ENCODE measurements at regions not wholly inside any gene's neighbourhood (a gene's known extent, or its start where the extent isn't known, plus 50 kb on each side); places are given as distances from the start of the nearest gene placed in this dataset.

GRCh38 chr10:42491801-42492200 is 146.6 kb downstream of the ZNF33B start:
- no peak for TF ChIP-seq CTCF (IDR thresholded peaks at IDR 0.05)
- TF ChIP-seq POLR2A (IDR thresholded peaks at IDR 0.05), result no peak
